BE2C (cell line): ENCODE measurements at regions not wholly inside any gene's neighbourhood (a gene's known extent, or its start where the extent isn't known, plus 50 kb on each side); places are given as distances from the start of the nearest gene placed in this dataset.

Experiments
- DNase-seq: peaks from one replicate; pipeline ENCODE4 v3.0.0-alpha.2; 2020
- H3K27me3 ChIP-seq: fragments of 250-450 bp; sonication (Bioruptor Pico); 2 replicates; pipeline ENCODE4 v1.5.1; 2020; ENCODE audit warnings: mild to moderate bottlenecking
- H3K36me3 ChIP-seq: fragments of 250-450 bp; sonication (Bioruptor Pico); 2 replicates; pipeline ENCODE4 v1.5.1; 2020; ENCODE audit warnings: mild to moderate bottlenecking
- H3K4me1 ChIP-seq: fragments of 250-450 bp; sonication (Bioruptor Pico); 2 replicates; pipeline ENCODE4 v1.5.1; 2020
- H3K4me3 ChIP-seq: 2 replicates; pipeline ENCODE4 v1.5.1; 2011; ENCODE audit warnings: low read depth, low read length
- H3K9me3 ChIP-seq: fragments of 250-450 bp; sonication (Bioruptor Pico); 2 replicates; pipeline ENCODE4 v1.5.1; 2020
- CTCF ChIP-seq: IDR thresholded peaks from 2 replicates; pipeline ENCODE4 v1.5.1; 2012; ENCODE audit warnings: mild to moderate bottlenecking, low read depth, low read length

GRCh38 chr17:56659622-56660021 lies 66.1 kb downstream of the NOG start:
- no peak overlapping the region for H3K4me3 ChIP-seq
- TF ChIP-seq CTCF = no peak
- no peaks in the 10 kb centered on the region for H3K36me3 ChIP-seq
- no peaks in the 10 kb centered on the region for H3K9me3 ChIP-seq
- peaks cover 6% of the 10 kb centered on the region; the same call in 1 of the 2 replicates for H3K27me3 ChIP-seq
- no peaks in the 10 kb centered on the region for H3K4me1 ChIP-seq
- no peak for DNase-seq

DNA sequence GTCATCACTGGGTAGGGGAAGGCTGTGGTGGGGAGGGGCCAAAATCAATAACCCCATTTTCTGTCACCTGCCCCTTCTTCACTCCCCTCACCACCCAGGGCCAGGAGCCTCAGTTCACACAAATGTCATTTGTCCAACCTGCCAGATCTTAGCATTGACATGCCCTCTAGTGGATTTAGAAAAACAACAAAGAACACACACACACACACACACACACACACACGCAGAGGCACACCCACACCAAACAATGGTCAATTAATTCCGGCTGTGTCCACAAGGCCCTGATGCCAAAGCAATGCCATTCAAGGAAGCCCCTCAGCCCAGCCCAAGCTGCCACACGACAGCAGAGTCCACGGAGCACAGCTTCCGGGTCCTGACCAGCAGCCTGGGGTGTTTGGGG lies 68.4 kb downstream of the NOG start:
- Histone ChIP-seq H3K36me3 (no peaks in the 10 kb centered on the region), H3K27me3 (no peaks in the 10 kb centered on the region), H3K9me3 (no peaks in the 10 kb centered on the region), H3K4me3 (no peak overlapping the region), H3K4me1 (no peaks in the 10 kb centered on the region)
- no peak for TF ChIP-seq CTCF
- no peak for DNase-seq

DNA sequence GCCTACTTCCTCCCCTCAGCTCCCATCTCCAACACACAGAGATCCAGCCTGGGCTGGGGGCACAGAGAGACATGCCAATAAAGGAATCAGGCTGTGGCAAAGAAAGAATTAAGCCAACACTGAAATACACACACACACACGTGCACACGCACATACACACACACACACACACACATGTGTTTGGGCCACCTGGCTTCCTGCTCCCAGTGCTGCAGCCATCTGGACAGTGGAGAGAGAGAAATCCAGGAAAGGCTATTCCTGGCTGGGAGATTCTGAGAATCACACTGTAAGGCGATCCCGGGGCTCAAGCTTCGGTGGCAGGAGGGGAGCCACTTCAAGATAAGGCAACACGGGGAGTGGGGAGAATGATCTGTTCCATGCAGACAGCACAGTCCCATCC lies 72.4 kb downstream of the NOG start:
- Histone ChIP-seq H3K4me1 (no peaks in the 10 kb centered on the region), H3K27me3 (0 out of 2 replicates have a peak, but pooled peaks cover 3% of the 10 kb centered on the region), H3K9me3 (no peaks in the 10 kb centered on the region), H3K4me3 (no peak overlapping the region), H3K36me3 (no peaks in the 10 kb centered on the region)
- no peak for TF ChIP-seq CTCF
- no peak for DNase-seq

DNA sequence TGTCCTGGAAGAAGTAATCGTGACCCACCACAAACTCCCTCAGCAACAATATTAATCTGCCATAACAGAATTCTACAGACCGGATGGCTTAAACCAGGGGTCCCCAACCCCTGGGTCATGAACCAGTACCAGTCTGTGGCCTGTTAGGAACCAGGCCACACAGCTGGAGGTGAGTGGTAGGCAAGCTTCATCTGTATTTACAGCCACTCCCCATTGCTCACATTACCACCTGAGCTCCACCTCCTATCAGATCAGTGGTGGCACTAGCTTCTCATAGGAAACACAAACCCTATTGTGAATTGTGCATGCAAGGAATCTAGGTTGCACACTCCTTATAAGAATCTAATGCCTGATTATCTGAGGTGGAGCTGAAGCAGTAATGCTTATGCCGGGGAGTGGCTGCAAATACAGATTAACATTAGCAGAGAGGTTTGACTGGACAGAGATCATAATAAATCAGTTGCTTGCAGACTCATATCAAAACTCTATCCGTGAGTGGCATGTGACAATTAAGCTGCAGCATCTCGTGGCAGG lies 74.5 kb downstream of the NOG start:
- Histone ChIP-seq H3K36me3 (no peaks in the 10 kb centered on the region), H3K27me3 (0 out of 2 replicates have a peak, but pooled peaks cover 3% of the 10 kb centered on the region), H3K4me1 (no peaks in the 10 kb centered on the region), H3K9me3 (no peaks in the 10 kb centered on the region), H3K4me3 (no peak overlapping the region)
- no peak for DNase-seq
- no peak for TF ChIP-seq CTCF

- no peak for TF ChIP-seq CTCF
- no peaks in the 10 kb centered on the region for H3K9me3 ChIP-seq
- DNase-seq = no peak
- no peak overlapping the region for H3K4me3 ChIP-seq
- H3K4me1 ChIP-seq = no peaks in the 10 kb centered on the region
- 0 out of 2 replicates have a peak, but pooled peaks cover 3% of the 10 kb centered on the region for H3K27me3 ChIP-seq
- no peaks in the 10 kb centered on the region for H3K36me3 ChIP-seq
Observed at GRCh38 chr17:56672195-56672594, 78.7 kb downstream of the NOG start.

- H3K9me3 ChIP-seq = no peaks in the 10 kb centered on the region
- H3K36me3 ChIP-seq = no peaks in the 10 kb centered on the region
- no peaks in the 10 kb centered on the region for H3K4me1 ChIP-seq
- no peak for TF ChIP-seq CTCF
- peaks cover 17% of the 10 kb centered on the region for H3K27me3 ChIP-seq
- DNase-seq = no peak
- no peak overlapping the region for H3K4me3 ChIP-seq
Observed at GRCh38 chr17:56674401-56674925, 81.0 kb downstream of the NOG start.
